Peyer's patch (tissue), 4 donors: ENCODE measurements at regions not wholly inside any gene's neighbourhood (a gene's known extent, or its start where the extent isn't known, plus 50 kb on each side); places are given as distances from the start of the nearest gene placed in this dataset.

ENCODE experiments used
- CTCF ChIP-seq, 6 experiments: fragments of 450-650 bp in 4 of 6; fragments of 200-600 bp in 2 of 6; sonication (generic) in 1 of 6; IDR thresholded peaks; one replicate each; pipeline ENCODE4 v1.5.1; 2017 to 2019; ENCODE audit warnings: antibody characterized with exemption in 6 of 6, mild to moderate bottlenecking in 3 of 6, moderate library complexity in 1 of 6
- POLR2A ChIP-seq, 2 donors: fragments of 450-650 bp; IDR thresholded peaks; one replicate each; pipeline ENCODE4 v1.5.1; 2017; ENCODE audit warnings: antibody characterized with exemption in 2 of 2, mild to moderate bottlenecking in 2 of 2, moderate library complexity in 2 of 2

GRCh38 chr6:40957616-40958492, 81.2 kb downstream of the UNC5CL start:
- TF ChIP-seq CTCF (IDR thresholded peaks at IDR 0.05) (no peak), POLR2A (IDR thresholded peaks at IDR 0.05) (no peak)
